ENCODE measurements at regions not wholly inside any gene's neighbourhood (a gene's known extent, or its start where the extent isn't known, plus 50 kb on each side); places are given as distances from the start of the nearest gene placed in this dataset.

DNA sequence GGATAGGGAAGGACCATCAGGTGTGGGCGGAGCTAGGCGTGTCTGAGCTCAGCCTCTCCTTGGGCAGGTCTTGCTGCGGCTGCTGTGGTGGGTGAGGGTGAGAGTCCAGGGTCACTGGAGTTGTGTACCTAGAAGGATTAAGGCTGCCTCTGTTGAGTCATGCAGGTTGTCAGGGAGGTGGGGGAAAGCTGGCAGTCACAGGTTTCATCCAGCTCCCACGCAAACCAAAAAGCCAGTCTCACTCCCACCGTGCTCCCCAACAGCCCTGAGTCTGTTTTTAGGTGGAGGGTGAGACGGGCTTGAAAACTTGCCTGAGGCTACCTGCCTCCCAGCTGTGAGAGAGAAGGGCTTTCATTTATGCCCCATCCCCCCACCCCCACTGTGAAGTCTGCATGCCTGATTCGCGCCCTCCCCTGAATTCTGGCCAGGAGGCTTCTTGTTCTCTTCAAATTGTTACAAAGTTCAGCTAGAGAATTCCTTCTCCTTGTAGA lies 161.5 kb downstream of the MYLK4 start:
- Histone ChIP-seq H3K4me1 (ENCODE audit: control insufficient read depth in 3 of 3, insufficient read depth in 3 of 3, low read length in 3 of 3) (no peaks in the 10 kb centered on the region), H3K9ac (ENCODE audit: low read depth in 1 of 3, low read length in 3 of 3) (no peak overlapping the region), H3K9me3 (ENCODE audit: control insufficient read depth in 3 of 3, low read length in 3 of 3) (no peaks in the 10 kb centered on the region), H3K36me3 (ENCODE audit: control insufficient read depth in 3 of 3, insufficient read depth in 3 of 3, low read length in 3 of 3) (no peaks in the 10 kb centered on the region), H3K27me3 (ENCODE audit: control insufficient read depth in 3 of 3, insufficient read depth in 3 of 3, low read length in 3 of 3) (peaks cover 0 to 5% (median 0%) of the 10 kb centered on the region in 3 donors), H3K27ac (ENCODE audit: low read depth, low read length) (no peak overlapping the region), H3K4me3 (ENCODE audit: low read length in 3 of 3) (no peak overlapping the region)

DNA sequence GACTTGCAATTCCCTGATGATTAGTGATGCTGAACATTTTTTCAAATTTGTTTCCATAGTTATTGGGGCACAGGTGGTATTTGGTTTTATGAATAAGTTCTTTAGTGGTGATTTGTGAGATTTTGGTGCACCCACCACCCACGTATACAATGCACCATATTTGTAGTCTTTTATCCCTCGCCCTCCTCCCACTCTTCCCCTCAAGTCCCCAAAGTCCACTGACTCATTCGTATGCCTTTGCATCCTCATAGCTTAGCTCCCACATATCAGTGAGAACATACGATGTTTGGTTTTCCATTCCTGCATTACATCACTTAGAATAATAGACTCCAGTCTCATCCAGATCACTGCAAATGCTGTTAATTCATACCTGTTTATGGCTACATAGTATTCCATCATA lies 167.3 kb downstream of the MYLK4 start:
- Histone ChIP-seq H3K27me3 (ENCODE audit: control insufficient read depth in 3 of 3, insufficient read depth in 3 of 3, low read length in 3 of 3) (no peaks in the 10 kb centered on the region), H3K36me3 (ENCODE audit: control insufficient read depth in 3 of 3, insufficient read depth in 3 of 3, low read length in 3 of 3) (no peaks in the 10 kb centered on the region), H3K4me1 (ENCODE audit: control insufficient read depth in 3 of 3, insufficient read depth in 3 of 3, low read length in 3 of 3) (no peaks in the 10 kb centered on the region), H3K4me3 (ENCODE audit: low read length in 3 of 3) (no peak overlapping the region), H3K27ac (ENCODE audit: low read depth, low read length) (no peak overlapping the region), H3K9ac (ENCODE audit: low read depth in 1 of 3, low read length in 3 of 3) (no peak overlapping the region), H3K9me3 (ENCODE audit: control insufficient read depth in 3 of 3, low read length in 3 of 3) (no peaks in the 10 kb centered on the region)

DNA sequence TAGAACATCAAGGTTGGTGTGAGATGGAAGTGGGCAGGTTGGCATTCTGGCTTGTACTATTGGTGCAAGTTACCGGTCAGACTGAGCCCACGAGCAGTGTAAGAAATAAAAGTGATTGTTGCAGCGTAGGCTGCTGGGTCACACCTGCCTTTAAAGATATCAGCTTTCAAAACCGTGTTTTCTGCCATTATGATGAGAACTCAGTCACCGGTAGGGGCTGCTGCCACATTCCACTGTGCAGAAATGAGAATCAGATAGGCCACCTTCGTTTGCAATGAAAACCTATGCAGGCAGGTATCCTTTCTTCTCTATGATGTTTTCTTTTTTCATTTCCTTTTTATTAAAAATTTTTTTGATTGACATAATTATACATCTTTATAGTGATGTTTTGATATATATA lies 168.5 kb downstream of the MYLK4 start:
- no peak overlapping the region for H3K9ac ChIP-seq (ENCODE audit: low read depth in 1 of 3, low read length in 3 of 3)
- H3K4me1 ChIP-seq (ENCODE audit: control insufficient read depth in 3 of 3, insufficient read depth in 3 of 3, low read length in 3 of 3): no peaks in the 10 kb centered on the region
- no peak overlapping the region for H3K27ac ChIP-seq (ENCODE audit: low read depth, low read length)
- no peaks in the 10 kb centered on the region for H3K9me3 ChIP-seq (ENCODE audit: control insufficient read depth in 3 of 3, low read length in 3 of 3)
- no peaks in the 10 kb centered on the region for H3K36me3 ChIP-seq (ENCODE audit: control insufficient read depth in 3 of 3, insufficient read depth in 3 of 3, low read length in 3 of 3)
- H3K4me3 ChIP-seq (ENCODE audit: low read length in 3 of 3): no peak overlapping the region
- H3K27me3 ChIP-seq (ENCODE audit: control insufficient read depth in 3 of 3, insufficient read depth in 3 of 3, low read length in 3 of 3): no peaks in the 10 kb centered on the region

DNA sequence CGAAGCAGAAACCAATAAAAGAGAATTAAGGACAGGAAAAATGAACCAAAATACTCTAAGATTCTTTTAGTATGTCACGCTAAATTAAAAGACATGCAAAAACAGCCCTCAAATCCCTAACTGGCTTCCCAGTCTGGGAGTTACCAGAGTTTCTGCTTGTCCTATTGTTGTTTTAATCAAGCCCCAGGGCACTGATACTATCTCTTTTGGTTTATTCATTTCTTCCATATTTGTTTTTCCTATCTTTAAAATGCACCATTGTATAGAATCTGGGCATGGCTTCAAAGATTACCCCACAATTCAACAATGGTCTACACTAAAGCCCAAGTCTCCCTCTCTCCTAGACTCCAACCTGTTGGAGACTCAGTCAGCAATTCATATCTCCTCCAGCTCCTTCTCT lies 169.1 kb downstream of the MYLK4 start:
- no peak overlapping the region for H3K4me3 ChIP-seq (ENCODE audit: low read length in 3 of 3)
- no peak overlapping the region for H3K27ac ChIP-seq (ENCODE audit: low read depth, low read length)
- H3K27me3 ChIP-seq (ENCODE audit: control insufficient read depth in 3 of 3, insufficient read depth in 3 of 3, low read length in 3 of 3): no peaks in the 10 kb centered on the region
- H3K9ac ChIP-seq (ENCODE audit: low read depth in 1 of 3, low read length in 3 of 3): no peak overlapping the region
- no peaks in the 10 kb centered on the region for H3K36me3 ChIP-seq (ENCODE audit: control insufficient read depth in 3 of 3, insufficient read depth in 3 of 3, low read length in 3 of 3)
- H3K9me3 ChIP-seq (ENCODE audit: control insufficient read depth in 3 of 3, low read length in 3 of 3): no peaks in the 10 kb centered on the region
- H3K4me1 ChIP-seq (ENCODE audit: control insufficient read depth in 3 of 3, insufficient read depth in 3 of 3, low read length in 3 of 3): no peaks in the 10 kb centered on the region

DNA sequence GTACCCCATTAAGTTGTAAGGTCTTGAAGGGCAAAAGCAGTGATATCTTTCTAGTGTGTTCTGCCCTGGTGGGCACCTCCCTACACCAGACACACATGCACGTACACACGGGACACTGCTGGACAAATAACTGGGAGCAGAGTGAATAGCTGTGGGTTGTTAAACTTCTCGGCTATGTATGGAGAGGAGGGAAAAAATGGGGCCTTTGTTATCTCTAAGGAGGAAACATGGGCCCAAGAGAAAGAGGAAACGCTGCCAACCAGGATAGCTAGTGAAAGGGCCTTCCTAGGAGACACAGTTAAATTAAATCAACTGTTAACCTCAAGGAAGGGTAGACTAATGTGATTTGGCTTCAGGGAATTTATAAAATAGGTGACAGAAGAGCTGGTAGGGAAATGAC lies 169.7 kb downstream of the MYLK4 start:
- H3K27me3 ChIP-seq (ENCODE audit: control insufficient read depth in 3 of 3, insufficient read depth in 3 of 3, low read length in 3 of 3): no peaks in the 10 kb centered on the region

DNA sequence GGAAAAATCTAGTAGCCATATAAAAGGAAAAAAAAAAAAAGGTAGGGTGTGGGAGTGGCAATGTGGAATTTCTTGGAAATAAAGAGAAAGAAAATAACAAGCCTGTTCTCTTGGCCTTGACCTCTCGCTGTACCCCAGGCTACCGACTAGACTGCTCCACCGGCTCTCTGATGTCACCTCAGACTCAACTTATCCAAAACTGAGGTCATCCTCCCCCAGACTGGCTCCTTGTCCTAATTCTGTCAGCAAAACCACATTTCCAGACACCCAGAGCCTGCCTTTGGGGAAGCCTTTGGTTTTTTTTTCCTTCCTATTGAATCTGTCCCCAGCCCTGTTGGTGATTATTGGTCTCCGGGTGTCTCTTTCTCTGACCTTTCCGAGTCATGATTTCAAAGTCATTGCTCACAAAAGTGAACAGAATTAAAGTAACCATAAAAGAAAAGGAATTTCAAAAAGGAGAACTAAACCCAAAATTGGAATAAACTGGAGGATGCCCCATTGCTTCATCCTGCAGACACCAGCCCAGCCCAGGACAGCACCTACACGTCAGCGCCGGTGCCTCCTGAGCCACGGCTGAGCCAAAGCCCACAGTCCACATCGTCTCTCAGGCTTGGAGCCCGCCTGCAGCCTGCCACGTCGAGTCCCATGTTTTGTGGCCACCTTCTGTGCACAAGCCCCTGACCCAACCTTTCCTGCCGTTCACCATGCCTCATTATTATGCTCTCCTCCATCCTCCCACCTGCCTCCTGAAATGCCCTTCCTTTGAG lies 170.7 kb downstream of the MYLK4 start:
- H3K4me3 ChIP-seq (ENCODE audit: low read length in 3 of 3): no peak overlapping the region
- H3K36me3 ChIP-seq (ENCODE audit: control insufficient read depth in 3 of 3, insufficient read depth in 3 of 3, low read length in 3 of 3): no peaks in the 10 kb centered on the region
- no peaks in the 10 kb centered on the region for H3K4me1 ChIP-seq (ENCODE audit: control insufficient read depth in 3 of 3, insufficient read depth in 3 of 3, low read length in 3 of 3)
- no peak overlapping the region for H3K9ac ChIP-seq (ENCODE audit: low read depth in 1 of 3, low read length in 3 of 3)
- no peak overlapping the region for H3K27ac ChIP-seq (ENCODE audit: low read depth, low read length)
- peaks cover 0 to 5% (median 2%) of the 10 kb centered on the region in 3 donors for H3K9me3 ChIP-seq (ENCODE audit: control insufficient read depth in 3 of 3, low read length in 3 of 3)
- no peaks in the 10 kb centered on the region for H3K27me3 ChIP-seq (ENCODE audit: control insufficient read depth in 3 of 3, insufficient read depth in 3 of 3, low read length in 3 of 3)

More for the DNA sequence above, 169.7 kb downstream of the MYLK4 start:
- Histone ChIP-seq H3K36me3 (ENCODE audit: control insufficient read depth in 3 of 3, insufficient read depth in 3 of 3, low read length in 3 of 3) (no peaks in the 10 kb centered on the region), H3K4me1 (ENCODE audit: control insufficient read depth in 3 of 3, insufficient read depth in 3 of 3, low read length in 3 of 3) (no peaks in the 10 kb centered on the region), H3K4me3 (ENCODE audit: low read length in 3 of 3) (no peak overlapping the region), H3K9ac (ENCODE audit: low read depth in 1 of 3, low read length in 3 of 3) (no peak overlapping the region), H3K27ac (ENCODE audit: low read depth, low read length) (no peak overlapping the region), H3K9me3 (ENCODE audit: control insufficient read depth in 3 of 3, low read length in 3 of 3) (no peaks in the 10 kb centered on the region)

DNA sequence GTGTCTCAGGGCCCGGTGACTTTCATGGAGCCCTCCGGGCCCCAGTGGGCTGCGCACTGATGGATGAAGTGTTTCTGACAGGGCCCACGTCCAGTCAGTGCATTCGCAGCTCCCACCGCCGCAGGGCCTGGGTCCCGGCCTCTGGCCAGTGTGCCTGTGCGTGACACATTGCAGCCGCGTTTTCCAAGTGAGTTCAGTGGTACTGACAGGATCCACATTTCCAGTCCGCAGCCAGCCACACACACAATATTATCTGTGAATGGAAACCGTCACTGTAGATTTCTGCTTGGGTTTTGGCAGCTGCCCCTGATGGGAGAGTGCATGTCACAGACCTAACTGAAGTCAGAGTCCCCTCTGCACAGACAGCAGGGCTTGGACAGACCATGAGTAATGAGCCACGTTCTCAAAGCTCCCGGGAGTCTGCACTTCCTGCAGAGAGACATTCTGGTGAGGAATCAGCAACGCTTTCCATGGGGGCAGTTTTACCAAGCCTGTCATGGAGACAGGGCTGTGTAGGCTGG lies 171.4 kb downstream of the MYLK4 start:
- Histone ChIP-seq H3K9ac (ENCODE audit: low read depth in 1 of 3, low read length in 3 of 3) (no peak overlapping the region), H3K4me1 (ENCODE audit: control insufficient read depth in 3 of 3, insufficient read depth in 3 of 3, low read length in 3 of 3) (no peaks in the 10 kb centered on the region), H3K27ac (ENCODE audit: low read depth, low read length) (no peak overlapping the region), H3K36me3 (ENCODE audit: control insufficient read depth in 3 of 3, insufficient read depth in 3 of 3, low read length in 3 of 3) (no peaks in the 10 kb centered on the region), H3K27me3 (ENCODE audit: control insufficient read depth in 3 of 3, insufficient read depth in 3 of 3, low read length in 3 of 3) (no peaks in the 10 kb centered on the region), H3K9me3 (ENCODE audit: control insufficient read depth in 3 of 3, low read length in 3 of 3) (peaks cover 0 to 9% (median 2%) of the 10 kb centered on the region in 3 donors), H3K4me3 (ENCODE audit: low read length in 3 of 3) (no peak overlapping the region)

DNA sequence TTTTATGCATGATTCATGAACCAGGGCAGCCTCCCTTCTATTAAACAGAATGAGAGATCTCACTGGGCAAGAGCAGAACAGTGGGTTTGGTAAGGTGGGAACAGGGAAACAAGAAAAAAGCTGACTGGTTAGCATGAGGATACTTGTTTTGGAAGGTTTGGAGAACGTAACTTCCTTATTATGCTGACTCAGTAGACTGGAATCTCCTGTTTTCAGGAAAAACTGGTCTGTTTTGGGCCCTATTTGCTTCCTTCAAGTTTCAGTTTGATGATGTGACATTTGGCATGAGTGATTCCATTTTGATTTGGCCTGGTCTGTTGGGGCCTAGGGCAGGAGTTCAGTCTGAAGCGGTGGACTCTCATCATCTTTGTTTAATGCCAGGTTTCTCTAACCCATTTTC lies 172.0 kb downstream of the MYLK4 start:
- Histone ChIP-seq H3K9ac (ENCODE audit: low read depth in 1 of 3, low read length in 3 of 3) (no peak overlapping the region), H3K36me3 (ENCODE audit: control insufficient read depth in 3 of 3, insufficient read depth in 3 of 3, low read length in 3 of 3) (no peaks in the 10 kb centered on the region), H3K4me1 (ENCODE audit: control insufficient read depth in 3 of 3, insufficient read depth in 3 of 3, low read length in 3 of 3) (no peaks in the 10 kb centered on the region), H3K4me3 (ENCODE audit: low read length in 3 of 3) (no peak overlapping the region), H3K9me3 (ENCODE audit: control insufficient read depth in 3 of 3, low read length in 3 of 3) (peaks cover 0 to 9% (median 2%) of the 10 kb centered on the region in 3 donors), H3K27me3 (ENCODE audit: control insufficient read depth in 3 of 3, insufficient read depth in 3 of 3, low read length in 3 of 3) (no peaks in the 10 kb centered on the region), H3K27ac (ENCODE audit: low read depth, low read length) (no peak overlapping the region)

DNA sequence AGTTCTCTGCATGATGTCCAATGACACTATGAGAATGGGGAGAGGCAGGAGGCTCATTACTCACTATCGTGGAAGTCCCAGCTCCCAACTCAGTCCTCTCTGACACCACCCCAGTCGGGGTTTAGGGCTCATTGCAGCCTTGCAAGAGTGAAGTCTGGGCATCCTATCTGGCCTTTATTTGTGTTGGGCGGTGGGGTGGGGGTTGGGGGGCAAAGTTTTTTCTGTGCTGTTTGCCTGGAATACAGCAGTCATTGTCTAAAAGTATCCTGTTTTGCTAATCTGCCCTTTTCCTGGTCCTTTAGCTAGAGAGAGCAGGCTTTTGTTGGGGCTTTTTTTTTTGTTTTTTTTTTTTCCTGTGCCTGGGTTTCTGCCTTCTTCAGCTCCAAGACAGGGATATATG lies 174.2 kb downstream of the MYLK4 start:
- Histone ChIP-seq H3K9ac (ENCODE audit: low read depth in 1 of 3, low read length in 3 of 3) (no peak overlapping the region), H3K4me3 (ENCODE audit: low read length in 3 of 3) (no peak overlapping the region), H3K4me1 (ENCODE audit: control insufficient read depth in 3 of 3, insufficient read depth in 3 of 3, low read length in 3 of 3) (no peaks in the 10 kb centered on the region), H3K27me3 (ENCODE audit: control insufficient read depth in 3 of 3, insufficient read depth in 3 of 3, low read length in 3 of 3) (no peaks in the 10 kb centered on the region), H3K27ac (ENCODE audit: low read depth, low read length) (no peak overlapping the region), H3K9me3 (ENCODE audit: control insufficient read depth in 3 of 3, low read length in 3 of 3) (peaks cover 0 to 9% (median 2%) of the 10 kb centered on the region in 3 donors), H3K36me3 (ENCODE audit: control insufficient read depth in 3 of 3, insufficient read depth in 3 of 3, low read length in 3 of 3) (no peaks in the 10 kb centered on the region)

DNA sequence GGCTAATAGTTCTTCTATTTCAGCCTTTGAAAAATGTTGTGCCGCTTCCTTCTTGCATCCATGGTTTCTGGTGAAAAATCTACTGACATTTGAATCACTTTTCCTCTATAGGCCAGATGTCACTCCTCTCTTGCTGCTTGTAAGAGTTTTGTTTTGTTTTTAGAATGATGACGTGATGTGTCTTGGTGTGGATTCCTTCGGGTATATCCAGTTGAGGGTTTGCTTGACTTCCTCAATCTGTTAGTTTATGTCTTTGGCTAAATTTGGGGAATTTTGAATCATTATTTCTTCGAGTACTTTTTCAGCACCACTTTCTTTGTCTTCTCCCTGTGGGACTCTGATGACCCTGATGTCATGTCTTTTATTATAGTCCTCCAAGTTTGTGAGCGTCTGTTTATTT lies 175.5 kb downstream of the MYLK4 start:
- Histone ChIP-seq H3K36me3 (ENCODE audit: control insufficient read depth in 3 of 3, insufficient read depth in 3 of 3, low read length in 3 of 3) (no peaks in the 10 kb centered on the region), H3K27ac (ENCODE audit: low read depth, low read length) (no peak overlapping the region), H3K4me1 (ENCODE audit: control insufficient read depth in 3 of 3, insufficient read depth in 3 of 3, low read length in 3 of 3) (no peaks in the 10 kb centered on the region), H3K9ac (ENCODE audit: low read depth in 1 of 3, low read length in 3 of 3) (no peak overlapping the region), H3K4me3 (ENCODE audit: low read length in 3 of 3) (no peak overlapping the region), H3K27me3 (ENCODE audit: control insufficient read depth in 3 of 3, insufficient read depth in 3 of 3, low read length in 3 of 3) (no peaks in the 10 kb centered on the region), H3K9me3 (ENCODE audit: control insufficient read depth in 3 of 3, low read length in 3 of 3) (peaks cover 0 to 9% (median 4%) of the 10 kb centered on the region in 3 donors)

Measured in skeletal muscle tissue (tissue), 3 donors.